COLO668 (cell line): ENCODE measurements at regions not wholly inside any gene's neighbourhood (a gene's known extent, or its start where the extent isn't known, plus 50 kb on each side); places are given as distances from the start of the nearest gene placed in this dataset.
A peak's percentile ranks its signal among the peaks of the same experiment; 100 is the strongest.

Experiments used
- DNase-seq: peaks from one replicate; lab custom pipeline; 2025; ENCODE audit not compliant: unreplicated experiment; lab: John Stamatoyannopoulos, UW

DNA sequence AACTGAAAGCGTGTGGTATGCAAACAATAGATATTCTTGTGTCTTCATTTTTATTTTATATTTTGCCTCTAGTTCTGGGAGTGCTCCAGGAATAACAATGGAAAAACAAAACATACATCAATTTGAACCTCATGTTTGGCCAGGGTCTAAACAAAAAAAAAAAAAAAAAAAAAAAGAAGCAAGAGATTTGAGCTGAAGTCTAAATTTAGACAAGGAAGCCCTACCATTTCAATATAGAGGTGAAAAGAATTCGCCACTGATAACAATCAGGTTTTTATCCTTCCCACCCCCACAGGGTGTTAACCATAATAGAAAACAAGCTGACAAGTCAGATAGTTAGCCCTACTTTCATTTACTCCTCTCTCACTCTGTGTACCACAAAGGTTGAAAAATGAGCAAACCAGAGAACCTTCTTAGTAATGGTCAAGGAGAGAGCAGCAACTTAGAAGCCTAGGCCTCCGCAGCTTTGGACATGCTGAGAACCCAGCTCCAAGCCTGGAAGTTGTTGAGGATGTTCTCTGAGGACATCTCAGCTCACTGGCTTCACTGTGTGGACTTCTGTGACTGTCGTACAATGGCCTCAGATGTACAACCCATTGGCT lies 118.2 kb upstream of the HMHB1 start:
- no peak for DNase-seq

GRCh38 chr5:143692342-143692741 lies 119.6 kb upstream of the HMHB1 start:
- DNase-seq = no peak

GRCh38 chr5:143691945-143692290 lies 120.0 kb upstream of the HMHB1 start:
- DNase-seq = no peak

DNA sequence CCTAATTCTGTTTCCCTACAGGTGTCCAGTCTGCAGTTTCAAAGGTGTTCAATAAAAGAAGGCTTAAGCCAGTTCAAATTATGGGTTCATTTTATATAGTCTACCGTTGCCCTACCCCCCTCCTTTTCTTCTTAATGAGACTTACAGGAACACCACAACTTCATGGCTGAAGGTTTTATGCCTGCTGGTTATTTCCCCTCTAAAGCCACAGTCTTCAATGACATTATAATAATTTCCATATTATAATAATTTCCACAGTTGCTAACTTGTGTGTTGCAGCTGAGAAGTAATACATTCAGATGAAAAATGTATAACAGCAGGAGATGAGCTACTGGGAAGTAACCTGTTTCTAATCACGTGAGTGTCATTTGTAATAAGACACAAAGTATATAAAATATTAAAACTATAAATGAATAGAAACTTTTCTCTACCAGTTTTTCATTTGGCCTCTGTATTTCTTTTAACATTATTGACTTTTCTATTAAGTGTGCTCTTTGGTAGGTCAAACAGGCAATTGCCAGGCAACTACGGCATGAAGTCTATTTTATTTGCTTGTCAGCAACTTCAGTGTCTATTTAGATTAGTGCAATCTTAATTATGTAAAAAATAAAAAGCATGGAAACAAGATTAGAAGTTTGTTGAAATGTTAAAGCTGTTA lies 120.5 kb upstream of the HMHB1 start:
- no peak for DNase-seq

- DNase-seq = no peak
Measured at GRCh38 chr5:143687604-143688003, 124.4 kb upstream of the HMHB1 start.

DNA sequence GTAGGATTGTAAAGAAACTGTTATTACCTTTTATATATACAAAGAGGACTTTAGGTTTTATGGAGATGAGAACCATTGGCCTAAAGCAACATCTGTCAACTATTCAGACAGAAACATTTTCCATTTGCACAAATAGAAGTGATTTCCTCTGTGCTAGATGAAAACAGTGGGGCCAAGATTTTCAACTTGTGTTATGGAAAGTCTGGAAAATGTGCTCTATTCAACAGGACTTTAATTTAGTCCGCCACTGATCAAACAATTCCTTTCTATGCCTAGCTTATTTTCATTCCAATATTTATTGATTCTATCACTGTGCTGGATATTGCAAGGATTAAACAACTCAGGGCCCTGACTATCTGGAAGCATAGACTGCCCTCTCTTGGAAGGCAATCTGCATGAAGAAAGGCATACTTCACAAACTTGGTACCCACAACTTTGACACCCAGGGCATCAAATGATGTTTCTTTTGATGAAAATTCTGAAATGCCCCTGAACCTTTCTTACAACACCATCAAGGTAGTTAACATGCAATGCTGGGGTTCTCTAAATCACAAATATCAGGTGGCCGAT lies 126.6 kb upstream of the HMHB1 start:
- no peak for DNase-seq

DNA sequence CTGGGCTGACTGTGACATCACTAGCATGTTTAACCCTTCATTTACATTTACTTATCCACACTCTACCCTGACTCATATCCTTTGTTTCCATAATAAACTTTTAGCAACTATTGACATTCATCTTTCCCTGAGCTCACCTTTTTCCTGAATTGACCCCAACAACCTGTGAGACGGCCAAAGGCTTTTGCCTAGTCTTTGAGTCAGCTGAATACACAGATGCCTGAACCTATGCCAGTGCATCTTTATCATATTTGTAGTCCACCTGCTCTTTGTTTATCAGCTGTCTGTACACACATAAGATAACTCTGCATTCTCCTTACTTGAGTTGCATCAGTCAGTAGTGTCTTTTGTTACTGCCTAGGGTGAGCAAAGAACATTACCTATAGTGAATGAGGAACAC lies 128.5 kb upstream of the HMHB1 start:
- DNase-seq = peak; percentile 22

- DNase-seq = no peak
Measured at GRCh38 chr5:143682929-143683386, 129.0 kb upstream of the HMHB1 start.

DNA sequence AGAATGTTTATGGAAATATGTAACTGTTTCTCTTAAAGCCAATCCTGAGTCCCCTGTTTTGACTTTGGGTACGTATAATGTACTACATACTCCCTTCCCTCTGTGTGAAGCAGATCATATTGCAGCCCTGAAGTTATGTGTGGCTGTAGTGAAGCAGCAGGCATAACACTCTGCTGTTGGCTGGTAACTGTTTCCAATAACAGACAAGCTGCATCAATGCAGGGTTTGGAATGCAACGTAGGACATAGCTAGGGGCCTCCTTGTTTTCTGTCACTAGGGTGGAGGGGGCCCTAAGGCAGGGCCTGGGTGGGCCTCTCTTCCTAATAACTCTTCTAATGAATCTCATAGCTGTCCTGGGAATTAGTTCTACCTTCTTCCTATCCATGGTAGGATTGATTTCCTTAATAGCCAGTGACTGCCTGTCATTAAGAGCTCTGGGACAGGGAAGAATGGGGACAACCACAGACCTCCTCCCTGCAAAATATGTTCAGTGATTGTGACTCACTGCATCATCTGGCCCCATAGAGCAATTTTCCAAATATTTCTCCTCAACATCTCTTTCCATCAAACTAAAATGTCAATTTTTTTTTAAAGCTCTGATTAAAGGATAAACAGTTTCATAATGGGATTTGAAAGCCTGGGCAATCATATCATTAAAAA lies 129.6 kb upstream of the HMHB1 start:
- peak; percentile 8 for DNase-seq

- DNase-seq = no peak
Measured at GRCh38 chr5:143680672-143681259, 131.2 kb upstream of the HMHB1 start.

GRCh38 chr5:143679777-143680176 lies 132.2 kb upstream of the HMHB1 start:
- DNase-seq = no peak

DNA sequence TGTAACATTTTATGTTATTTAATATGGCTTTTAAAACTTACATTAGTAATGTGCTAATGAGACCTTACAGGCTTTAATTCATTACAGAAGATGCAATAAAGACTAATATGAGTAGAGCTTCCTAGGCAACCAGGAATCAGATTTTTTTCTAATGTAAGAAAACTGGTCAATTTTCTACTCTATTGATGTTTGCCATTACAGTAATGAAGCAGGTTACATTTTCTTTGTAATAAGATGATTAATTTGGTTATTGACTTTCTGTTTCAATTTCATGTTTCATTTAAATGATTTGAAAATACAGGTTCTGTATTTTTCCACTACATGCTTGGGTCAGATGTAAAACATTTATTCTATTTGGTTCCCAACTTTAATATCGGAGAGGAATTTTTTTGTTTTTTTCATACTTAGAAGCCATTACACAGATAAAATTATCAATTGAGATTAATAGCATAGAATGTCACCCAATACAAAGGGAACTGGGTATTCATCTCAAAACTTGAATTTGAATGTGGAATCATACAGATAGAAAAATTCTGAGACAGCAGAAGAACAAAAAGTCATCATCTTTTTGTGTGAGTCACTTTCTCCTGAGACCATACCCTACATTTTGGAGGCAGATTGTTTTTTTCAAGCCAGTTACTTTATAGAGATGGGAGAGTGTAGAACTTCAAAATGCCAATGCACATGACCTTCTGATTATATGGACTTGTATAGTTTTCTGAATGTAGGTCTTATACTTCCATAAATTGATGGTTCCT lies 133.6 kb upstream of the HMHB1 start:
- no peak for DNase-seq

GRCh38 chr5:143677403-143677802 lies 134.6 kb upstream of the HMHB1 start:
- no peak for DNase-seq

- DNase-seq = peak; percentile 17
Measured at GRCh38 chr5:143676802-143677201, 135.2 kb upstream of the HMHB1 start.

GRCh38 chr5:143674469-143674786 lies 137.5 kb upstream of the HMHB1 start:
- DNase-seq = no peak

DNA sequence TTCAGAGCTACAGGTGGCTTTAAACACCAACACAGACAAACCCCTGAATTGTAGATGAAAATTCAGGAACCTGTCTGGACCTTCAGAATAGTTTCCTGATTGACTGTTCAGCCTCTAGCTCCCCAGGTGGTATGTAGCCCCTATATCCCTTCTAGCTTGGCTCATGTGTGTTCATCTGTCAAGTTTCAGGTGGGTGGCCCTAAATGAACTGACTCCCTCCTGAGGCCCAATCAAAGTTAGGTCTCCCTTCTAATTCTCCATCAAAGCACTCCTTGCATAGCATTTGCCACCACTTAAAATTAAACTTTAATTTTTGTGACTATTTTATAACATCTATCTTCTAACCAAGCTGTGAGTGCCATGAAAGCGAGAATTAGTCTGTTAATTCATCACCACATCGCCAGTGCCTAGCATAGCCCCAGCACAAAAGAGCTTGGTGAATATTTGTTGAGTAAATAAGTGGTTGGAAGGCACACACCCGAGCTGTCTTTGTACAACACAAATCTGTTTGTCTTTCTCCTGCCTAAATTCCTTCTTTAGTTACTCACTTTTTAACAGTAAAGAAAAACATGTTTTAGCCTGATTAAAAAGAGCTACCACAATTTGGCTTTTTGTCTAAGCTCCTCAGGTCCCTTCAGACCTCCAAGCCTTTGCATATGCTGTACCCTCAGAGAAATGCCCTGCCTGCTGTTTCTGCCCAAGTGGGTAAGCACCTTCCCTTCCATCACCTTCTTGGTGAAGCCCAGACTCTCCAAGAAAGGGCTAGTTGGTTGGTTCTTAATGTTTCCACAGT lies 138.1 kb upstream of the HMHB1 start:
- DNase-seq = peak; percentile 23

DNA sequence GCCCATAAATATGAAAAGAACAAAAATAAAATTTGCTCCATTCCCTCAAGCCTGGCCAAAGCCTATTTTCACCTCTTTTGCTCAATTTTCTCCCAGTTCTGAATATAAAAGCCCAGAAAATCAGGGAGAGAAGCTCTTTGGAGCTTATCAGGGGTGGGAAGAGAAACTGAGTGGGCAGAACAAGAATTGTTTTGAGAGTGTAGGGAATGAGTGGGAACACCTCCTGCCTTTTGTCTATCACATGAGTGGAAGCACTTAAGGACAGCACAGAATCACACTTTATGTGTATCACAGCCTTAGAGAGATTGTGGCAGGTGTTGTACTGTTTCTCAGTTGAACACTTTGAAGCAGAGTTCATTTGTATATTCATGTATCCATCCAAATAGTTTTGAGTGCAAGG lies 139.2 kb upstream of the HMHB1 start:
- no peak for DNase-seq

DNA sequence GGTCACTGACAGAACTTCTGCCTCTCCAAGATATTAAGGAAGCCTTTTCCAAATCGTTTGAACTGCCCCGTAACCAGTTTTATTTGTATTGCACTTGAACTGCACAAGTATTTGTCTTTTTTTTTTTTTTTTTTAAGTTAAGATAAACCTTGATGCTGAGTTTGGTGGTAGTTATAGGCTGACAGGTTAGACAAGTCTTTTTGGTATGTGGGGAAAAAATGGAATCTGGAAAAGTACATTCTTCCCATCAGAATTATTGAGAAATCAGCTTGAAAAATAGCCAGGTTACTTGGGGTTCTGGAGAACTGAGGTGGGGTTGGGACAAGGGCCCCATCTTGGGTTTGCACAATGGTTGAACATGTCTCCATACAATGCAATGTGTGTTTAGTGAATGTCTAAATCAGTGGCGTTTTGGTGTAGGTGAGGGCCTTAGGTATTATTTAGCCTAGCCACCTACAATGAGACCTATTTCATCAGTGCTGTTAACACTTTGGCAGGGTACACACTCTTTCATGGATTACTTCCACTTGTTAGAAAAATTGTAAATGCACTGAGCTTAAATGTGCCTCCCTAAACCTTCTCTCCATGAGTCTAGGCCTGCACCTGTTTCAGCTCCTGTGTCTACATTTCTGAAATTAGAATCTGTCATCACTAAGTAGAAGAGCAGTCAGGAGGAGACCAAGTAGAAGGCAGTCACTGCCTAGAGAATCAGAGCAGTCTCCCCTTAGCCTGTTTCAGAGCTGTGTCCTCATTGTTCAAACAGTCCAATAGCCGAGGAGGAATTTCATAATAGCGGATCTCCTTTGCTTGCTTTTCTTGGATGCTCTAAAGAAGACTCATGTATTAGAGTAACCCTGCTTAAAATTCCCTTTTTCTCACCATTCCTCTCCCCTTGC lies 140.0 kb upstream of the HMHB1 start:
- DNase-seq = no peak

DNA sequence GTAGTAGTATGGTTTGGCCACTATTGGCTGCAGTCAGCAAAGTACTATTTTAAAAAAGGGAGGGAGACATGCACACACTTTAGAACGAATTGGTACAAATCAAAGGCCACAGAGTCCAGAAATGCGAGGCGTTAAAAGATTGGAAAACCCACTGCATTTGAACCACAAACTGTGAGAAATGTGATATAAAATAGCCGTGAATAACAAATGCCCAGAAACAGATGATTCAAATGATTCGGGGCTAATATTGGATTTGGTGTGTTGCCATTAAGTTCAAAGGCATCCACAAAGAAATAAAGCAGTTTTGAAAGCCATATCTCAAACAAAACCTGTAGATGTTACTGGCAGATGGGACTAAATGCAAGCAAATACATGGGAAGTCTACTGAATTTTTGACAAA lies 140.9 kb upstream of the HMHB1 start:
- no peak for DNase-seq
